H9 (cell line): ENCODE measurements at regions not wholly inside any gene's neighbourhood (a gene's known extent, or its start where the extent isn't known, plus 50 kb on each side); places are given as distances from the start of the nearest gene placed in this dataset.

Experiments used
- DNase-seq: peaks from one replicate; pipeline ENCODE4 v3.0.0-alpha.2; 2017
- H2AFZ ChIP-seq: one replicate; pipeline ENCODE4 v1.6.1; 2013; ENCODE audit warnings: mild to moderate bottlenecking, low read length, control low read depth, moderate library complexity
- H2AK5ac ChIP-seq: 2 replicates; pipeline ENCODE4 v1.6.1; 2013; ENCODE audit warnings: low read length, control low read depth, mixed read lengths; ENCODE audit not compliant: insufficient read length
- H2BK120ac ChIP-seq: one replicate; pipeline ENCODE4 v1.6.1; 2013; ENCODE audit warnings: low read depth, mild to moderate bottlenecking, low read length, control low read depth, inconsistent platforms; ENCODE audit not compliant: poor library complexity, severe bottlenecking
- H2BK12ac ChIP-seq: 2 replicates; pipeline ENCODE4 v1.6.1; 2013; ENCODE audit warnings: low read length, control low read depth, mixed read lengths, low read depth; ENCODE audit not compliant: insufficient read length
- H2BK15ac ChIP-seq: 2 replicates; pipeline ENCODE4 v1.6.1; 2013; ENCODE audit warnings: low read depth, low read length, control low read depth
- H2BK20ac ChIP-seq: one replicate; pipeline ENCODE4 v1.6.1; 2013; ENCODE audit warnings: low read depth, mild to moderate bottlenecking, low read length, control low read depth, inconsistent platforms; ENCODE audit not compliant: poor library complexity, severe bottlenecking
- H2BK5ac ChIP-seq: 2 replicates; pipeline ENCODE4 v1.6.1; 2013; ENCODE audit warnings: low read length, control low read depth, mixed read lengths; ENCODE audit not compliant: insufficient read length
- H3K14ac ChIP-seq: 2 replicates; pipeline ENCODE4 v1.6.1; 2013; ENCODE audit warnings: low read length, control low read depth; ENCODE audit not compliant: insufficient read depth
- H3K18ac ChIP-seq: 2 replicates; pipeline ENCODE4 v1.6.1; 2013; ENCODE audit warnings: low read depth, mild to moderate bottlenecking, mixed read lengths, low read length, control low read depth; ENCODE audit not compliant: insufficient read length
- H3K23ac ChIP-seq: 2 replicates; pipeline ENCODE4 v1.6.1; 2013; ENCODE audit warnings: low read length, control low read depth, mixed read lengths, low read depth; ENCODE audit not compliant: insufficient read length
- H3K23me2 ChIP-seq: 2 replicates; pipeline ENCODE4 v1.6.1; 2013; ENCODE audit warnings: low read depth, mild to moderate bottlenecking, mixed read lengths, low read length, control low read depth; ENCODE audit not compliant: insufficient read length, poor library complexity, severe bottlenecking
- H3K27ac ChIP-seq: 2 replicates; pipeline ENCODE4 v1.5.1; 2013; ENCODE audit warnings: low read length, control low read depth, mixed read lengths, low read depth; ENCODE audit not compliant: insufficient read length
- H3K27me3 ChIP-seq: 2 replicates; pipeline ENCODE4 v1.6.1; 2013; ENCODE audit warnings: low read length, control low read depth, inconsistent platforms; ENCODE audit not compliant: insufficient read depth
- H3K4ac ChIP-seq: 2 replicates; pipeline ENCODE4 v1.6.1; 2013; ENCODE audit warnings: low read depth, mild to moderate bottlenecking, control low read depth, inconsistent platforms, low read length, moderate library complexity
- H3K4me1 ChIP-seq: 2 replicates; pipeline ENCODE4 v1.6.1; 2013; ENCODE audit warnings: low read length, control low read depth, inconsistent platforms; ENCODE audit not compliant: insufficient read depth
- H3K4me2 ChIP-seq: 2 replicates; pipeline ENCODE4 v1.6.1; 2013; ENCODE audit warnings: low read length, control low read depth, mixed read lengths; ENCODE audit not compliant: insufficient read length, insufficient read depth
- H3K56ac ChIP-seq: 2 replicates; pipeline ENCODE4 v1.6.1; 2013; ENCODE audit warnings: low read depth, mild to moderate bottlenecking, mixed read lengths, low read length, control low read depth; ENCODE audit not compliant: insufficient read length
- H3K79me1 ChIP-seq: 2 replicates; pipeline ENCODE4 v1.6.1; 2013; ENCODE audit warnings: low read depth, mild to moderate bottlenecking, moderate library complexity, low read length, control low read depth, inconsistent platforms; ENCODE audit not compliant: insufficient read depth, poor library complexity, severe bottlenecking
- H3K79me2 ChIP-seq: 2 replicates; pipeline ENCODE4 v1.6.1; 2013; ENCODE audit warnings: low read length, control low read depth, inconsistent platforms; ENCODE audit not compliant: insufficient read depth
- H3K9ac ChIP-seq: 2 replicates; pipeline ENCODE4 v1.6.1; 2013; ENCODE audit warnings: low read length, control low read depth, mixed read lengths; ENCODE audit not compliant: insufficient read length; ENCODE audit errors: extremely low read depth
- H3K9me3 ChIP-seq: one replicate; pipeline ENCODE4 v1.6.1; 2013; ENCODE audit warnings: low read depth, low read length, inconsistent platforms; ENCODE audit not compliant: control insufficient read depth
- H3T11ph ChIP-seq: one replicate; pipeline ENCODE4 v1.6.1; 2013; ENCODE audit warnings: mild to moderate bottlenecking, low read length, control low read depth, inconsistent platforms
- H4K20me1 ChIP-seq: one replicate; pipeline ENCODE4 v1.6.1; 2013; ENCODE audit not compliant: control insufficient read depth, insufficient read length, insufficient read depth
- H4K5ac ChIP-seq: 2 replicates; pipeline ENCODE4 v1.6.1; 2013; ENCODE audit warnings: low read depth, mild to moderate bottlenecking, mixed read lengths, low read length, control low read depth; ENCODE audit not compliant: insufficient read length
- H4K8ac ChIP-seq: replicated peaks from 2 replicates; pipeline ENCODE4 v1.6.1; 2013; ENCODE audit warnings: low read length, control low read depth, mixed read lengths, low read depth; ENCODE audit not compliant: insufficient read length
- H4K91ac ChIP-seq: 2 replicates; pipeline ENCODE4 v1.6.1; 2013; ENCODE audit warnings: low read depth, mild to moderate bottlenecking, moderate library complexity, mixed read lengths, low read length, control low read depth; ENCODE audit not compliant: insufficient read length
- H3K27ac Mint-ChIP-seq, 3 experiments: 2 replicates in 2 of 3; 3 replicates in 1 of 3; pipeline ENCODE4 v1.8.0; 2020 to 2021; ENCODE audit warnings: mixed read lengths in 3 of 3, mild to moderate bottlenecking in 1 of 3, moderate library complexity in 1 of 3
- H3K27me3 Mint-ChIP-seq: 2 replicates; pipeline ENCODE4 v1.8.0; 2021; ENCODE audit warnings: low read depth, mild to moderate bottlenecking, moderate library complexity, mixed read lengths
- H3K36me3 Mint-ChIP-seq, 3 experiments: 2 replicates in 2 of 3; 3 replicates in 1 of 3; pipeline ENCODE4 v1.8.0; 2020 to 2021; ENCODE audit warnings: low read depth in 3 of 3, mixed read lengths in 3 of 3; ENCODE audit not compliant: insufficient read depth in 1 of 3
- H3K4me1 Mint-ChIP-seq, 2 experiments: 2 replicates each; pipeline ENCODE4 v1.8.0; 2020; ENCODE audit warnings: mixed read lengths in 2 of 2
- H3K4me3 Mint-ChIP-seq, 2 experiments: 2 replicates in 1 of 2; 3 replicates in 1 of 2; pipeline ENCODE4 v1.8.0; 2020 to 2021; ENCODE audit warnings: mild to moderate bottlenecking in 2 of 2, mixed read lengths in 2 of 2, moderate library complexity in 1 of 2
- H3K9me3 Mint-ChIP-seq, 2 experiments: 2 replicates in 1 of 2; 3 replicates in 1 of 2; pipeline ENCODE4 v1.8.0; 2020; ENCODE audit warnings: mild to moderate bottlenecking in 2 of 2, mixed read lengths in 2 of 2, moderate library complexity in 1 of 2
- CTCF ChIP-seq: fragments of 200-600 bp; sonication (generic); conservative IDR thresholded peaks from 3 replicates; pipeline ENCODE4 v1.8.0; 2021; ENCODE audit warnings: antibody characterized with exemption, mild to moderate bottlenecking
- WGBS: extraction: QIAGEN DNeasy Blood & Tissue Kit; methylation state at CpG from one replicate; pipeline ENCODE4 v1.1.7; 2013; ENCODE audit warnings: missing lambda C conversion rate, low lambda C conversion rate, mixed read lengths; ENCODE audit not compliant: insufficient read length; ENCODE audit errors: extremely low coverage; 5-methylcytosine and 5-hydroxymethylcytosine counted together

- Histone ChIP-seq H3K9ac (no peak overlapping the region), H3K4ac (no peak overlapping the region), H3K18ac (no peak overlapping the region), H3K56ac (no peak overlapping the region), H4K8ac (no peak overlapping the region), H3K27me3 (no peaks in the 10 kb centered on the region), H2BK5ac (no peak overlapping the region), H3K79me1 (no peaks in the 10 kb centered on the region), H4K5ac (no peak overlapping the region), H3T11ph (no peak overlapping the region), H2BK12ac (no peak overlapping the region), H3K23ac (no peak overlapping the region), H2AFZ (no peak overlapping the region), H3K9me3 (no peaks in the 10 kb centered on the region), H3K4me2 (no peak overlapping the region), H2BK120ac (no peak overlapping the region), H4K20me1 (no peaks in the 10 kb centered on the region), H3K79me2 (no peaks in the 10 kb centered on the region), H3K23me2 (no peaks in the 10 kb centered on the region), H3K4me1 (no peaks in the 10 kb centered on the region), H3K27ac (no peak overlapping the region), H3K14ac (no peak overlapping the region), H4K91ac (no peak overlapping the region), H2AK5ac (no peak overlapping the region), H2BK15ac (no peak overlapping the region), H2BK20ac (no peak overlapping the region)
- 0 out of 4 replicates have a peak, but pooled peaks cover 0 to 3% of the 10 kb centered on the region in 2 experiments for H3K4me1 Mint-ChIP-seq
- TF ChIP-seq CTCF: no peak
- H3K27me3 Mint-ChIP-seq: peaks cover 6% of the 10 kb centered on the region
- no CpG with 5 or more reads among the region's 3 CpGs for WGBS
- no peak for DNase-seq
- H3K27ac Mint-ChIP-seq: no peak overlapping the region
- H3K36me3 Mint-ChIP-seq: no peaks in the 10 kb centered on the region
- no peak overlapping the region for H3K4me3 Mint-ChIP-seq
- H3K9me3 Mint-ChIP-seq: no peaks in the 10 kb centered on the region; a peak in 1 of 5 replicates
Observed at GRCh38 chr7:142604671-142605070, 144.6 kb upstream of the PRSS1 start.
